Colonic mucosa (tissue), 4 donors: ENCODE measurements at regions not wholly inside any gene's neighbourhood (a gene's known extent, or its start where the extent isn't known, plus 50 kb on each side); places are given as distances from the start of the nearest gene placed in this dataset.

ENCODE experiments used
- DNase-seq: peaks from one replicate; pipeline ENCODE4 v3.0.0-alpha.2; 2020
- H3K27ac ChIP-seq: fragments of 200-600 bp; one replicate; pipeline ENCODE4 v1.8.0; 2021
- H3K27me3 ChIP-seq: fragments of 200-600 bp; one replicate; pipeline ENCODE4 v1.8.0; 2021
- H3K36me3 ChIP-seq: fragments of 200-600 bp; one replicate; pipeline ENCODE4 v1.8.0; 2021
- H3K4me1 ChIP-seq: fragments of 200-600 bp; one replicate; pipeline ENCODE4 v1.8.0; 2021; ENCODE audit warnings: mild to moderate bottlenecking
- H3K4me3 ChIP-seq: fragments of 200-600 bp; one replicate; pipeline ENCODE4 v1.8.0; 2021
- H3K9ac ChIP-seq, 2 donors: one replicate each; pipeline ENCODE4 v1.7.0; 2013; ENCODE audit warnings: control low read depth in 2 of 2, low read depth in 2 of 2, low read length in 2 of 2
- H3K9me3 ChIP-seq: fragments of 200-600 bp; one replicate; pipeline ENCODE4 v1.8.0; 2021
- CTCF ChIP-seq: fragments of 200-600 bp; IDR thresholded peaks from one replicate; pipeline ENCODE4 v1.8.0; 2022; ENCODE audit warnings: antibody characterized with exemption, mild to moderate bottlenecking
- intact Hi-C: fragments of 100-400 bp; cut with DNase I; formaldehyde crosslinking; loops from one replicate; pipeline ENCODE4 v1.14.1; 2022
- donor health status: healthy.
- donor health status: DM: no; HTN: no; CAD: no.
- donor health status: DM: no; HTN: no; CAD: no.

GRCh38 chr13:104160536-104160935 is 1094.3 kb upstream of the SLC10A2 start:
- Histone ChIP-seq H3K36me3 (no peaks in the 10 kb centered on the region), H3K4me3 (no peak overlapping the region), H3K27me3 (no peaks in the 10 kb centered on the region), H3K9ac (no peak overlapping the region), H3K9me3 (no peaks in the 10 kb centered on the region), H3K27ac (no peak overlapping the region), H3K4me1 (no peaks in the 10 kb centered on the region)
- DNase-seq = no peak
- no peak for TF ChIP-seq CTCF
- intact Hi-C loops = no loop called here

GRCh38 chr13:104143760-104144416 is 1077.7 kb upstream of the SLC10A2 start:
- Histone ChIP-seq H3K27me3 (no peaks in the 10 kb centered on the region), H3K4me1 (no peaks in the 10 kb centered on the region), H3K27ac (no peak overlapping the region), H3K9ac (no peak overlapping the region), H3K9me3 (no peaks in the 10 kb centered on the region), H3K4me3 (no peak overlapping the region), H3K36me3 (no peaks in the 10 kb centered on the region)
- no peak for DNase-seq
- TF ChIP-seq CTCF = no peak
- intact Hi-C loops = no loop called here

- Histone ChIP-seq H3K4me3 (no peak overlapping the region), H3K27me3 (no peaks in the 10 kb centered on the region), H3K36me3 (no peaks in the 10 kb centered on the region), H3K4me1 (no peaks in the 10 kb centered on the region), H3K27ac (no peak overlapping the region), H3K9me3 (no peaks in the 10 kb centered on the region), H3K9ac (no peak overlapping the region)
- DNase-seq = no peak
- intact Hi-C loops = no loop called here
- no peak for TF ChIP-seq CTCF
Measured at GRCh38 chr13:104140552-104140951, 1074.3 kb upstream of the SLC10A2 start.

- no peak for TF ChIP-seq CTCF
- no peak for DNase-seq
- Histone ChIP-seq H3K27me3 (no peaks in the 10 kb centered on the region), H3K36me3 (no peaks in the 10 kb centered on the region), H3K27ac (no peak overlapping the region), H3K9me3 (no peaks in the 10 kb centered on the region), H3K4me1 (no peaks in the 10 kb centered on the region), H3K9ac (no peak overlapping the region), H3K4me3 (no peak overlapping the region)
- intact Hi-C loops = no loop called here
Measured at GRCh38 chr13:104137416-104137815, 1071.2 kb upstream of the SLC10A2 start.

- Histone ChIP-seq H3K27ac (no peak overlapping the region), H3K36me3 (no peaks in the 10 kb centered on the region), H3K4me1 (no peaks in the 10 kb centered on the region), H3K9ac (no peak overlapping the region), H3K27me3 (no peaks in the 10 kb centered on the region), H3K4me3 (no peak overlapping the region), H3K9me3 (no peaks in the 10 kb centered on the region)
- no peak for DNase-seq
- intact Hi-C loops = no loop called here
- no peak for TF ChIP-seq CTCF
Measured at GRCh38 chr13:104132849-104133248, 1066.6 kb upstream of the SLC10A2 start.
